HFFc6 (cell line): ENCODE measurements at regions not wholly inside any gene's neighbourhood (a gene's known extent, or its start where the extent isn't known, plus 50 kb on each side); places are given as distances from the start of the nearest gene placed in this dataset.

Source experiments
- DNase-seq: peaks from one replicate; pipeline ENCODE4 v3.0.0-alpha.2; 2018
- H3K27ac Mint-ChIP-seq: 2 replicates; pipeline ENCODE4 v1.8.0; 2020; ENCODE audit warnings: mild to moderate bottlenecking, mixed read lengths
- H3K27me3 Mint-ChIP-seq: 2 replicates; pipeline ENCODE4 v1.8.0; 2021; ENCODE audit warnings: mild to moderate bottlenecking, moderate library complexity, mixed read lengths; ENCODE audit not compliant: insufficient read depth
- H3K36me3 Mint-ChIP-seq: 2 replicates; pipeline ENCODE4 v1.8.0; 2021; ENCODE audit warnings: low read depth, mixed read lengths
- H3K4me1 Mint-ChIP-seq: 2 replicates; pipeline ENCODE4 v1.8.0; 2020; ENCODE audit warnings: low read depth, mixed read lengths
- H3K4me3 Mint-ChIP-seq: 2 replicates; pipeline ENCODE4 v1.8.0; 2020; ENCODE audit warnings: mild to moderate bottlenecking, moderate library complexity, mixed read lengths
- H3K9me3 Mint-ChIP-seq: 2 replicates; pipeline ENCODE4 v1.8.0; 2020; ENCODE audit warnings: mild to moderate bottlenecking, mixed read lengths
- TF ChIP-seq, protein P1 (sequence below): fragments of 200-600 bp; sonication (generic); IDR thresholded peaks from 2 replicates; pipeline ENCODE4 v1.5.0; 2021; ENCODE audit warnings: antibody characterized with exemption, mild to moderate bottlenecking

DNA sequence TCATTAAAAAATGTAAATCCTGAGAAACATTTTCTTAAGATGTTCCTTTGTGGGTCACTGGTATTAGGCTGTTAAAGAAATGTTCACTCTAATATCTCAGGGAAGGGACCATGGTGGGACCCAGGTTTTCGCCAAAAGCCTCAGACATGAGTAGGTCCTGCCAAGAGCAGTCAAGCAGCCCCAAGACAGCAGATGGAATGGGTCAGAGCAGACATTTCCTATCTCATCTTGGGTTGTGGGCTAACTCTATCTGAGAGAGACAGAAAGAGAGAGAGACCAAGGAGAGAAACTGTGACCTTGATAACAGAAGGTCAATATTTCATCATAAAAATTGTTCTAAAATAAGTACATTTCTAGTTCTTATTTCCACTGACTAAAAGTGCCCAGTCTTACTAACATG lies 661.7 kb downstream of the TSN start:
- H3K9me3 Mint-ChIP-seq = peaks cover 11% of the 10 kb centered on the region
- DNase-seq = no peak
- no peak overlapping the region for H3K27ac Mint-ChIP-seq
- TF ChIP-seq, protein P1, sequence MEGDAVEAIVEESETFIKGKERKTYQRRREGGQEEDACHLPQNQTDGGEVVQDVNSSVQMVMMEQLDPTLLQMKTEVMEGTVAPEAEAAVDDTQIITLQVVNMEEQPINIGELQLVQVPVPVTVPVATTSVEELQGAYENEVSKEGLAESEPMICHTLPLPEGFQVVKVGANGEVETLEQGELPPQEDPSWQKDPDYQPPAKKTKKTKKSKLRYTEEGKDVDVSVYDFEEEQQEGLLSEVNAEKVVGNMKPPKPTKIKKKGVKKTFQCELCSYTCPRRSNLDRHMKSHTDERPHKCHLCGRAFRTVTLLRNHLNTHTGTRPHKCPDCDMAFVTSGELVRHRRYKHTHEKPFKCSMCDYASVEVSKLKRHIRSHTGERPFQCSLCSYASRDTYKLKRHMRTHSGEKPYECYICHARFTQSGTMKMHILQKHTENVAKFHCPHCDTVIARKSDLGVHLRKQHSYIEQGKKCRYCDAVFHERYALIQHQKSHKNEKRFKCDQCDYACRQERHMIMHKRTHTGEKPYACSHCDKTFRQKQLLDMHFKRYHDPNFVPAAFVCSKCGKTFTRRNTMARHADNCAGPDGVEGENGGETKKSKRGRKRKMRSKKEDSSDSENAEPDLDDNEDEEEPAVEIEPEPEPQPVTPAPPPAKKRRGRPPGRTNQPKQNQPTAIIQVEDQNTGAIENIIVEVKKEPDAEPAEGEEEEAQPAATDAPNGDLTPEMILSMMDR = no peak
- no peak overlapping the region for H3K4me3 Mint-ChIP-seq
- H3K36me3 Mint-ChIP-seq = no peaks in the 10 kb centered on the region
- no peaks in the 10 kb centered on the region for H3K4me1 Mint-ChIP-seq
- H3K27me3 Mint-ChIP-seq = no peaks in the 10 kb centered on the region; the same call in 1 of the 2 replicates

DNA sequence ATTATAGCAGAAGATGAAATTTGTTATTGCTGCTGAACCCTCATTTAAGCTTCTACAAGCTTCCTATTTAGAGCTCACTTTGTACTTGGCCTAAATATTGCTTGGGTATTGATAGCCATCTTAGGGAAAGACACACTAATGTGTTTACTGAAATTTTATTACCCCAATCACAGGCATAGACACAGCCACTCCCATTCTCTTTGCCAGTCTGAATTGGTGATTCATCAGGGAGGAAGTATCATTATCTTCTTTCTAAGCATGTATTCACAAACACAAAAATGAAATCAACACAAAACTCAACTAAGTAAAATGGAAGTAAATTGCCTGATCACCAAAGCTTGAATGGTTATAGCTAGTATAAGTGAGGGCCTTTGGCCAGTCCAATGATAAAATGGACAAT lies 666.3 kb downstream of the TSN start:
- Mint-ChIP-seq H3K27me3 (no peaks in the 10 kb centered on the region; the same call in 1 of the 2 replicates), H3K4me3 (no peak overlapping the region), H3K36me3 (no peaks in the 10 kb centered on the region), H3K4me1 (no peaks in the 10 kb centered on the region), H3K9me3 (peaks cover 8% of the 10 kb centered on the region; the same call in 1 of the 2 replicates), H3K27ac (no peak overlapping the region)
- DNase-seq = no peak
- TF ChIP-seq, protein P1 = no peak

DNA sequence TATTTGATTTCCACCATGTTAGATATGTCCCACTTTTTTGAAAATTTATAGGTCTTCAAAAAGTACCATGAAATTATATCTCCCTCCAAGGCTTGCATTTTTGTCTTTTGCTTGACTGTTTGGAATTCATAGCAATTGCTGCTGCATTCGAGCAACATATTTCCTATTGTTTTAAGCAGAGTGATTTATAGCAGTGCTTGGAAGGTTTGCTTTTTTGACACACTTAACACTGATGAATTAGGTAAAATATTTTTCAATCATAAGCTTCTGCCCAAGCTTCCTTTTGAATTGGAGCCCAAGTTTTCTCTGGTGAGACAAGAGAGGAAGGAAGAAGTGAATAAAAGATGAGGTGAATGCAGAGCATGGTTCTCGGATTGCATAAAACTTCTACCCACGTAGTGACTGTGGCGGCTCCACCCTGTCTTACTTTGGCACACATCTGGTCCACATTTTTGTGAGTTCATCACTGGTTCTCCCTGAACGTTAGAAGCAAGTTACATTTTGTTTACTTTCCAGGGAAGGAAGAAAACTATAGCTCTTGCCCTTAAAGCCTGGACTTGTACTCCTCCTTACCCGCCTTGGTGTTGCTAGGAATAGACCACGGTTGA lies 667.0 kb downstream of the TSN start:
- H3K27ac Mint-ChIP-seq = no peak overlapping the region
- TF ChIP-seq, protein P1 = no peak

DNA sequence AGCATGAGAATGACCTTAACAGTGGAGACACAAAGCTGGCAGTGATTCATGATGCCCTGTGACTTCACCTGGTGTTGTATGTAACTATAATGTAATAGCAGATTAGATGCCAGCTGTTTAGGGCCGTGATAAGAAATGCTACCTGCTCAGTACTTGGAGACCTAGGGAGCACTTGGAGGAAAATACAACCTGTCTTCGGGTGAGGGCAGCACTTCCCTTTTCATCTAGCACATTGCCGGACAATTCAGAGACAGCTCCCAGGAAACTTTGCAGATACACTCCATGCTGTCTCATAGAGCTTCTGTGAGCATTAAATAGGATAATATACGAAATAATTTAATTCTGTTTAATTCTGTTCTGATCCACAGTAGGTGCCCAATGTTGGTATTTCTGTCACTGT lies 668.5 kb downstream of the TSN start:
- no peak for DNase-seq
- Mint-ChIP-seq H3K36me3 (no peaks in the 10 kb centered on the region), H3K27me3 (no peaks in the 10 kb centered on the region; the same call in 1 of the 2 replicates), H3K27ac (no peak overlapping the region), H3K4me1 (no peaks in the 10 kb centered on the region), H3K9me3 (peaks cover 7% of the 10 kb centered on the region; the same call in 1 of the 2 replicates), H3K4me3 (no peak overlapping the region)
- TF ChIP-seq, protein P1 = no peak

More for the DNA sequence above, 667.0 kb downstream of the TSN start:
- no peaks in the 10 kb centered on the region for H3K4me1 Mint-ChIP-seq
- H3K36me3 Mint-ChIP-seq = no peaks in the 10 kb centered on the region
- H3K9me3 Mint-ChIP-seq = peaks cover 13% of the 10 kb centered on the region; the same call in 1 of the 2 replicates
- DNase-seq = no peak
- H3K27me3 Mint-ChIP-seq = no peaks in the 10 kb centered on the region; the same call in 1 of the 2 replicates
- H3K4me3 Mint-ChIP-seq = no peak overlapping the region

DNA sequence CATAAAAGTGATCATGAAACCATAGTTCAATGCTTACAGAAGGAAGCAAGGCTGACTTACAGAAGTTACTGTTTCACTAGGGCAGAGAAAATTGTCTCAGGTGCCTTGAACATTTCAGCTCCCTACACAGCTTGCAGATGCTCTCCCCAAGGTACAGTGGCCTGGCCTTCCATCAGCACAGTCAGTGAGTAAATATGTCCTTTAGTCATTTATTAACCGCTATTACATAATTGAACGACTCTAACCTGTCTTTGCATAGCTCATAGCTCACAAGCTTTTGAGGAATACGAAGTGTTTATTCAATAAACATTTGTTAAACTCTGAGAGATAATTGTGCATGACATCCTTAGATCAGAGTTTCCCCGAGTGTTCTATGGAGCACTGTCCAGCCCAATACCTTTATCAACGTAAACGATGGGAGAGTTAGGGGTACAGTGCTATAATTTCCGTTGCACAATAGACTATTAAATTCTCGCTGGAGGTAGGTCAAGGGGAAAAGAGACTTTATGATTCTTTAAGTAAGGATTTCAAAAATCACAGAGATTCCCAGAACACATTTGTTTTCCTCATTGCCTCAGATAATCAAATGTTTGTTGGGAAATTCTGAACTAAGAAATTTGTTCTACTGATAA lies 677.8 kb downstream of the TSN start:
- Mint-ChIP-seq H3K4me1 (0 out of 2 replicates have a peak, but pooled peaks cover 5% of the 10 kb centered on the region), H3K4me3 (no peak overlapping the region), H3K27me3 (no peaks in the 10 kb centered on the region; the same call in 1 of the 2 replicates), H3K27ac (no peak overlapping the region), H3K9me3 (no peaks in the 10 kb centered on the region), H3K36me3 (no peaks in the 10 kb centered on the region)
- no peak for DNase-seq
- TF ChIP-seq, protein P1 = no peak
